Fibroblast of the aortic adventitia (primary cell): ENCODE measurements at regions not wholly inside any gene's neighbourhood (a gene's known extent, or its start where the extent isn't known, plus 50 kb on each side); places are given as distances from the start of the nearest gene placed in this dataset.
"Not testable (repeated sequence)": the region's sequence is repeated elsewhere in the genome, so short reads cannot be mapped to it uniquely, and the experiment has no call there.

Experiments
- DNase-seq: peaks from one replicate; pipeline ENCODE4 v3.0.0-alpha.2; 2010; ENCODE audit warnings: low read depth
- H3K4me3 ChIP-seq: 2 replicates; pipeline ENCODE4 v1.5.1; 2011; ENCODE audit warnings: low read depth, mild to moderate bottlenecking, control low read depth, low read length, moderate library complexity
- TF ChIP-seq, protein P1 (sequence below): IDR thresholded peaks from 2 replicates; pipeline ENCODE4 v1.5.1; 2011; ENCODE audit warnings: mild to moderate bottlenecking, low read length, control low read depth, inconsistent platforms; ENCODE audit not compliant: insufficient read depth

GRCh38 chr6:114879693-114880092 is 536.9 kb upstream of the HS3ST5 start:
- TF ChIP-seq, protein P1, sequence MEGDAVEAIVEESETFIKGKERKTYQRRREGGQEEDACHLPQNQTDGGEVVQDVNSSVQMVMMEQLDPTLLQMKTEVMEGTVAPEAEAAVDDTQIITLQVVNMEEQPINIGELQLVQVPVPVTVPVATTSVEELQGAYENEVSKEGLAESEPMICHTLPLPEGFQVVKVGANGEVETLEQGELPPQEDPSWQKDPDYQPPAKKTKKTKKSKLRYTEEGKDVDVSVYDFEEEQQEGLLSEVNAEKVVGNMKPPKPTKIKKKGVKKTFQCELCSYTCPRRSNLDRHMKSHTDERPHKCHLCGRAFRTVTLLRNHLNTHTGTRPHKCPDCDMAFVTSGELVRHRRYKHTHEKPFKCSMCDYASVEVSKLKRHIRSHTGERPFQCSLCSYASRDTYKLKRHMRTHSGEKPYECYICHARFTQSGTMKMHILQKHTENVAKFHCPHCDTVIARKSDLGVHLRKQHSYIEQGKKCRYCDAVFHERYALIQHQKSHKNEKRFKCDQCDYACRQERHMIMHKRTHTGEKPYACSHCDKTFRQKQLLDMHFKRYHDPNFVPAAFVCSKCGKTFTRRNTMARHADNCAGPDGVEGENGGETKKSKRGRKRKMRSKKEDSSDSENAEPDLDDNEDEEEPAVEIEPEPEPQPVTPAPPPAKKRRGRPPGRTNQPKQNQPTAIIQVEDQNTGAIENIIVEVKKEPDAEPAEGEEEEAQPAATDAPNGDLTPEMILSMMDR, result no peak
- H3K4me3 ChIP-seq, result no peak overlapping the region
- DNase-seq, result no peak

GRCh38 chr6:114878091-114878490 is 535.3 kb upstream of the HS3ST5 start:
- no peak overlapping the region for H3K4me3 ChIP-seq
- no peak for DNase-seq
- TF ChIP-seq, protein P1, result no peak

DNA sequence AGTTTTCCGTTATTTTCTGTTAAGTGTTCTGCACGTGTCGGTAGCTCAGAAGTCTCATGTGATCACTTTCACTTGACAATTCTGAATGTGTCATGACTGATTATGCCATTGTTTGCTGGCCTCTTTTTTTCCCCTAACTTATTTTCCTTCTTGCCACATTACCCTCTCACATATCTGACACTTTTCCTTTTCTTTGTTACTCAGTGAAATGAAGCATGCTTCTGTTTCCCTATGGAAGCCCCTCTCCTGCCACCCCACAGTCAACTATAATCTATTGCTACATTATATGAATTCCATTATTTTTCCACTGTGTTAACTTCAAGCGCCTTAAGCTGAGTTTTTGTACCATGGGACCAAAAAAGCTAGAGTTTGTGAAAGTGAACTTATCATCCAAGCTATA is 531.6 kb upstream of the HS3ST5 start:
- no peak overlapping the region for H3K4me3 ChIP-seq
- TF ChIP-seq, protein P1, result no peak
- DNase-seq, result no peak

GRCh38 chr6:114865506-114865905 is 522.7 kb upstream of the HS3ST5 start:
- not testable (repeated sequence) for DNase-seq

DNA sequence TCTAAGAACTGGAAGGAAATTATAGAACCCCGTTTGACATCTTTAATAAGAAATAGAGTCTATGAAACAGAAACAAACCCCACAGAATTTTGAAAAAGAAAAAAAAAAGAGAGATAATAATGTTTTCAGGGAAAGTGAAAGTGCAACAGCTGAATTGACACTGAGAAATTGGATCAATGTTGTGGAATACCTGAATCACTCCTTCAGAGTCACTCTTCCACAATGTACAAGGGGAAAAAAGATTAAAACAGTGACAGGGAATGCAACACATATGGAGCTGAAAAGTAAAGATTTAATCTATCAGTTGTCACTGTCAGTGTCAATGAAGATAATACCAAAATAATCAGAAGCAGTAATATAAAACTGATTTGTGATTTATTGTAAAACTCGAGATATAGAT is 520.8 kb upstream of the HS3ST5 start:
- H3K4me3 ChIP-seq, result no peak overlapping the region
- TF ChIP-seq, protein P1, result no peak
- no peak for DNase-seq

More at GRCh38 chr6:114865506-114865905, 522.7 kb upstream of the HS3ST5 start:
- not testable (repeated sequence) for H3K4me3 ChIP-seq

DNA sequence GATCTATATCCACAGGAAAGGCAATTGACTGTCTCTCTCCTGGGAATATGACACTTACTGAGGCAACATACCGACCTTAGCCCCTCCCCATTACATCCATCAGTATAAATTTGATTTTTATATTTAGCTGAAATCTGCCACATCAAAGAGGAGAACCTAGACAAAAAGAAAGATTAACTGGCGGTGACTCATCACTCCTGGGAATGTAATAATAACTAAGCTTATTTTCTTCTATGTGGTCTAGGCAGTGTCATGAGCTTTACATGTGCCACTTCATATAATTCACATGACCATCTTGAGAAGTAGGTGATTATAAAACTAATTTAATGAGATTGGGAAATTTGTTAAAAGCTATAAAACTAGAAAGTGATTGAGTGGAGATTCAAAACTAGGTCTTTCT is 520.0 kb upstream of the HS3ST5 start:
- TF ChIP-seq, protein P1, result no peak
- no peak for DNase-seq
- H3K4me3 ChIP-seq, result no peak overlapping the region

DNA sequence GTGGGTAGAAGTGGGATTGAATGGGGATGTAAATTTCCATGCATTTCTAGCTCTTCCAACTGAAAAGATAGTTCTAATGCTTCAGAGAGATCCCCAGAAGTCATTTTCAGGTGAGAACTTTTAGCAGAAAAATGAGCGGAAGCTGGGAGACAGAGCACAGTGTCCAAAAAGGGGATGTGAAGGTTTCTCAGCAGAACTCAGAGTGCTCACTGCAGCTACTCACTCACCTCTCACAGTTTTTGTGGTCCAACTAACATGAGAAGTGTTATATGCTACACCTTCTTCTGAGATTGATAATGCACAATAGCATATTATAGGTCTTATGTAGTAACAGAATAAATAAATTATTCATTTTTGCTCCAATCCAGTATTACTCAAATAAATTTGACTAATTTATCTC is 519.2 kb upstream of the HS3ST5 start:
- no peak for DNase-seq
- no peak overlapping the region for H3K4me3 ChIP-seq
- TF ChIP-seq, protein P1, result no peak

- H3K4me3 ChIP-seq, result no peak overlapping the region
- no peak for DNase-seq
- TF ChIP-seq, protein P1, result no peak
Measured at GRCh38 chr6:114844359-114844758, 501.5 kb upstream of the HS3ST5 start.
